Peyer's patch (tissue), 4 donors: ENCODE measurements at regions not wholly inside any gene's neighbourhood (a gene's known extent, or its start where the extent isn't known, plus 50 kb on each side); places are given as distances from the start of the nearest gene placed in this dataset.

ENCODE experiments used
- CTCF ChIP-seq, 6 experiments: fragments of 450-650 bp in 4 of 6; fragments of 200-600 bp in 2 of 6; sonication (generic) in 1 of 6; IDR thresholded peaks; one replicate each; pipeline ENCODE4 v1.5.1; 2017 to 2019; ENCODE audit warnings: antibody characterized with exemption in 6 of 6, mild to moderate bottlenecking in 3 of 6, moderate library complexity in 1 of 6
- POLR2A ChIP-seq, 2 donors: fragments of 450-650 bp; IDR thresholded peaks; one replicate each; pipeline ENCODE4 v1.5.1; 2017; ENCODE audit warnings: antibody characterized with exemption in 2 of 2, mild to moderate bottlenecking in 2 of 2, moderate library complexity in 2 of 2

GRCh38 chr2:207341112-207341750 is 175.5 kb upstream of the KLF7 start:
- no peak for TF ChIP-seq CTCF (IDR thresholded peaks at IDR 0.05)
- no peak for TF ChIP-seq POLR2A (IDR thresholded peaks at IDR 0.05)
